ENCODE measurements at regions not wholly inside any gene's neighbourhood (a gene's known extent, or its start where the extent isn't known, plus 50 kb on each side); places are given as distances from the start of the nearest gene placed in this dataset.

GRCh38 chr7:28272461-28272877 lies 91.9 kb upstream of the JAZF1 start:
- 9 to 15% methylated on average over 2 to 7 of the region's 9 CpGs for WGBS, 2 donors (ENCODE audit: low coverage in 1 of 2)

GRCh38 chr7:28276298-28276697 lies 95.7 kb upstream of the JAZF1 start:
- no peak for TF ChIP-seq POLR2A (IDR thresholded peaks at IDR 0.05)
- TF ChIP-seq POLR2AphosphoS5 (IDR thresholded peaks at IDR 0.05): no peak
- no peak for TF ChIP-seq CTCF (IDR thresholded peaks at IDR 0.05)
- TF ChIP-seq EP300 (IDR thresholded peaks at IDR 0.05): no peak
- no peak overlapping the region for H3K27ac ChIP-seq
- no peaks in the 10 kb centered on the region for H3K27me3 ChIP-seq
- H3K4me3 ChIP-seq: no peak overlapping the region
- 57% methylated on average over 3 of the region's 3 CpGs for WGBS, 2 donors (ENCODE audit: low coverage in 1 of 2)
- ATAC-seq: no peak
- H3K4me1 ChIP-seq: no peaks in the 10 kb centered on the region
- H3K36me3 ChIP-seq: no peaks in the 10 kb centered on the region
- H3K9me3 ChIP-seq: no peaks in the 10 kb centered on the region

More at GRCh38 chr7:28272461-28272877, 91.9 kb upstream of the JAZF1 start:
- Histone ChIP-seq H3K9me3 (no peaks in the 10 kb centered on the region), H3K4me3 (no peak overlapping the region), H3K36me3 (no peaks in the 10 kb centered on the region), H3K27ac (no peak overlapping the region), H3K27me3 (no peaks in the 10 kb centered on the region), H3K4me1 (no peaks in the 10 kb centered on the region)
- TF ChIP-seq CTCF (IDR thresholded peaks at IDR 0.05) (peak; percentile 33 to 74 (median 50)), POLR2A (IDR thresholded peaks at IDR 0.05) (no peak)
- ATAC-seq: no peak

- no peaks in the 10 kb centered on the region for H3K4me1 ChIP-seq
- H3K36me3 ChIP-seq: no peaks in the 10 kb centered on the region
- H3K27me3 ChIP-seq: no peaks in the 10 kb centered on the region
- H3K4me3 ChIP-seq: no peak overlapping the region
- TF ChIP-seq POLR2AphosphoS5 (IDR thresholded peaks at IDR 0.05): no peak
- no peak for TF ChIP-seq POLR2A (IDR thresholded peaks at IDR 0.05)
- TF ChIP-seq CTCF (IDR thresholded peaks at IDR 0.05): no peak
- no peak for TF ChIP-seq EP300 (IDR thresholded peaks at IDR 0.05)
- no peaks in the 10 kb centered on the region for H3K9me3 ChIP-seq
- no peak overlapping the region for H3K27ac ChIP-seq
- 0 to 11% methylated on average over 1 of the region's 1 CpG for WGBS, 2 donors (ENCODE audit: low coverage in 1 of 2)
- ATAC-seq: no peak
These were observed 96.8 kb upstream of the JAZF1 start for GRCh38 chr7:28277364-28277763.

GRCh38 chr7:28277958-28278357 lies 97.4 kb upstream of the JAZF1 start:
- H3K4me3 ChIP-seq: no peak overlapping the region
- 67 to 94% methylated on average over 1 to 2 of the region's 2 CpGs for WGBS, 2 donors (ENCODE audit: low coverage in 1 of 2)
- TF ChIP-seq EP300 (IDR thresholded peaks at IDR 0.05) (no peak), CTCF (IDR thresholded peaks at IDR 0.05) (no peak), POLR2A (IDR thresholded peaks at IDR 0.05) (no peak), POLR2AphosphoS5 (IDR thresholded peaks at IDR 0.05) (no peak)
- H3K9me3 ChIP-seq: no peaks in the 10 kb centered on the region
- no peak for ATAC-seq
- no peaks in the 10 kb centered on the region for H3K36me3 ChIP-seq
- H3K27ac ChIP-seq: no peak overlapping the region
- H3K27me3 ChIP-seq: no peaks in the 10 kb centered on the region
- H3K4me1 ChIP-seq: no peaks in the 10 kb centered on the region

GRCh38 chr7:28280516-28280915 lies 99.9 kb upstream of the JAZF1 start:
- H3K4me1 ChIP-seq: no peaks in the 10 kb centered on the region
- no peak overlapping the region for H3K27ac ChIP-seq
- H3K4me3 ChIP-seq: no peak overlapping the region
- H3K9me3 ChIP-seq: no peaks in the 10 kb centered on the region
- ATAC-seq: no peak
- no peaks in the 10 kb centered on the region for H3K27me3 ChIP-seq
- TF ChIP-seq CTCF (IDR thresholded peaks at IDR 0.05): no peak
- TF ChIP-seq EP300 (IDR thresholded peaks at IDR 0.05): no peak
- no peak for TF ChIP-seq POLR2AphosphoS5 (IDR thresholded peaks at IDR 0.05)
- TF ChIP-seq POLR2A (IDR thresholded peaks at IDR 0.05): no peak
- H3K36me3 ChIP-seq: no peaks in the 10 kb centered on the region
- 73 to 80% methylated on average over 1 to 2 of the region's 3 CpGs for WGBS, 2 donors (ENCODE audit: low coverage in 1 of 2)
